GM19468 (cell line): ENCODE measurements at regions not wholly inside any gene's neighbourhood (a gene's known extent, or its start where the extent isn't known, plus 50 kb on each side); places are given as distances from the start of the nearest gene placed in this dataset.
A peak's percentile ranks its signal among the peaks of the same experiment; 100 is the strongest.
"Not testable (repeated sequence)": the region's sequence is repeated elsewhere in the genome, so short reads cannot be mapped to it uniquely, and the experiment has no call there.

Source experiments
- ATAC-seq: cut with Tn5 transposase; IDR thresholded peaks from one replicate; pipeline ENCODE4 v1.9.1; 2021; ENCODE audit warnings: mild to moderate bottlenecking, moderate library complexity, moderate number of reproducible peaks; ENCODE audit not compliant: unreplicated experiment; ENCODE audit errors: extremely low read depth

DNA sequence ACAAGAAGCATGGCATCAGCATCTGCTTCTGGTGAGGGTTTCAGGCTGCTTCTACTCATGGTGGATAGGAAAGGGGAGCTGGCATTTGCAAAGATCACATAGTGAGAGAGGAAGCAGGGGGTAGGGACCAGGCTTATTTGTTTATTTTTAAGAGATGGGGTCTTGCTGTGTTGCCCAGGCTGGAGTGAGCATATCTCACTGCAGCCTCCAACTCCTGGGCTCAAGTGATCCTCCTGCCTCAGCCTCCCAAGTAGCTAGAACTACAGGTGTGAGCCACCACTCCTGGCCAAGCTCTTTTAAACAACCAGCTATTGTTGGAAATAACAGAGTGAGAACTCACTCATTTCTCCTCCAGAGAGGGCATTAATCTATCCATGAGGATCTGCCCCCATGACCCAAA is 138.8 kb upstream of the FOXN2 start:
- ATAC-seq: no peak

DNA sequence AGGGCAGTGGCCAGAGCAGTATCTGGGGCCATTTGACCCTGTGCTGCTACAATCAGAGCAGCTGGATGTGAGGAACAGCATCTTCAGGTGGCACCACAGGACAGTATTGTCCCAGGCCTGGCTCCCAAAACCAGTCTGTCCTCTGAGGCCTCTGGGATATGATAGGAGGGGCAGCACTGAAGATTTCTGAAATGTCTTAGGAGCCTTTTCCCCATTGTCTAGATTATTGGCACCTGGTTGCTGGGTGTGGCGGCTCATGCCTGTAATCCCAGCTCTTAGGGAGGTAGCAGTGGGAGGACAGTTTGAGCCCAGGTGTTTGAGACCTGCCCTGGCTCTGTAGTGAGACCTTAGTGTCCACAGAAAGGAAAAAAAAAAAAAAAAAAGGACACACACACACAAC is 137.6 kb upstream of the FOXN2 start:
- no peak for ATAC-seq

DNA sequence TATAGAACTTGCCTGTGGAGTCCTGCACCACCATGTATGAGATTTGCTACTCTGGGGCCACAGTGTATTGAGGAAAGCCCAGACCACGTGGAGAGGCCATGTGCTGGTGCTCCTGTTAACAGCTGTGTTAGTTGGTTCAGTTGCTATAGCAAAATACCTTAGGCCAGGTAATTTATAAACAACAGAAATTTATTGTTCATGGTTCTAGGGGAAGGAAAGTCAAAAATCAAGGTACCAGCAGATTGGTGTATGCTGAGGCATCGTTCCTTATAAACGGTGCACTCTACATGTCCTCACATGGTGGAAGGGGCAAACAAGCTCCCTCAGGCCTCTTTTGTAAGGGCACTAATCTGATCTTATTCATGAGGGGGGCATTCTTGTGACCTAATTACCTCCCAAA is 135.9 kb upstream of the FOXN2 start:
- no peak for ATAC-seq

- no peak for ATAC-seq
These were observed 133.9 kb upstream of the FOXN2 start for GRCh38 chr2:48180557-48180956.

GRCh38 chr2:48183276-48183675 is 131.2 kb upstream of the FOXN2 start:
- no peak for ATAC-seq

- no peak for ATAC-seq
These were observed 130.5 kb upstream of the FOXN2 start for GRCh38 chr2:48183991-48184390.

DNA sequence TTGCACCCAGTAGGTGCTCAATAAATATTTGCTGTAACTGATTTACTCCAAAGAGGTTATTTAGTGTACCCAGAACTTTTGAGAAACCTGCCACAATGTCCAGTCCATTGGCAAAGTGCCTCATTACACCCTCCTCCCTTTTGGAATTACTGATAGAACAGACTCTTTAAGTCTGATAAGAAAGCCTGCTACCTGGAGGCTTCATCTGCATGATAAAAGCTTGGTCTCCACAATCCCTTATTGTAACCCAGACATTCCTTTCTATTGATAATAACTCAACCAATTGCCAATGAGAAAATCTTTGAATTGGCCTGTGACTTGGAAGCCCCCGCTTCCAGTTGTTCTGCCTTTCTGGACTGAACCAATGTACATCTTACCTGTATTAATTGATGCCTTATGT is 127.0 kb upstream of the FOXN2 start:
- ATAC-seq: no peak

GRCh38 chr2:48189552-48190228 is 124.8 kb upstream of the FOXN2 start:
- no peak for ATAC-seq

- no peak for ATAC-seq
These were observed 124.3 kb upstream of the FOXN2 start for GRCh38 chr2:48190230-48190629.

- ATAC-seq: no peak
These were observed 119.8 kb upstream of the FOXN2 start for GRCh38 chr2:48194641-48195040.

- no peak for ATAC-seq
These were observed 119.3 kb upstream of the FOXN2 start for GRCh38 chr2:48195169-48195568.

- no peak for ATAC-seq
These were observed 116.9 kb upstream of the FOXN2 start for GRCh38 chr2:48197618-48198017.

GRCh38 chr2:48198371-48198770 is 116.1 kb upstream of the FOXN2 start:
- no peak for ATAC-seq

DNA sequence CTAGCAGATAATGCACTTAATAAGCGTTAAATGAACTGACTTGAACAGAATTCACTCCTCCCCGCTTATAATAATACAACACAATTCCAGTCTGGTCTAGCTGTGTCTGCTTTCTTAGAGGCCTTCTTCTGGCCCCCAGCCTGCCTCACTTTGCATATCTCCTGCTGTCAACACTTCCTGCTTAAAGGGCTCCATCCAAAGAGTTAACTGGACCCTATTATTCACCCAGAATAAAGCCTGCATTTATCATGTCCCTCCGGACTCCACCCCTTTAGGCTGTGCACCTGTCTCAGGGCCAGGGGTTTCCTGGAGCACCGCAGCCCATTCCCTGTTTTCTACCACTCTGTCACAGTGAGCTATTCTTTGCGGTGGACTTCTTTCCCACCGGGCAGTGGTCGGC is 115.4 kb upstream of the FOXN2 start:
- no peak for ATAC-seq

- ATAC-seq: no peak
These were observed 113.7 kb upstream of the FOXN2 start for GRCh38 chr2:48200620-48201293.

GRCh38 chr2:48201435-48201834 is 113.0 kb upstream of the FOXN2 start:
- not testable (repeated sequence) for ATAC-seq

DNA sequence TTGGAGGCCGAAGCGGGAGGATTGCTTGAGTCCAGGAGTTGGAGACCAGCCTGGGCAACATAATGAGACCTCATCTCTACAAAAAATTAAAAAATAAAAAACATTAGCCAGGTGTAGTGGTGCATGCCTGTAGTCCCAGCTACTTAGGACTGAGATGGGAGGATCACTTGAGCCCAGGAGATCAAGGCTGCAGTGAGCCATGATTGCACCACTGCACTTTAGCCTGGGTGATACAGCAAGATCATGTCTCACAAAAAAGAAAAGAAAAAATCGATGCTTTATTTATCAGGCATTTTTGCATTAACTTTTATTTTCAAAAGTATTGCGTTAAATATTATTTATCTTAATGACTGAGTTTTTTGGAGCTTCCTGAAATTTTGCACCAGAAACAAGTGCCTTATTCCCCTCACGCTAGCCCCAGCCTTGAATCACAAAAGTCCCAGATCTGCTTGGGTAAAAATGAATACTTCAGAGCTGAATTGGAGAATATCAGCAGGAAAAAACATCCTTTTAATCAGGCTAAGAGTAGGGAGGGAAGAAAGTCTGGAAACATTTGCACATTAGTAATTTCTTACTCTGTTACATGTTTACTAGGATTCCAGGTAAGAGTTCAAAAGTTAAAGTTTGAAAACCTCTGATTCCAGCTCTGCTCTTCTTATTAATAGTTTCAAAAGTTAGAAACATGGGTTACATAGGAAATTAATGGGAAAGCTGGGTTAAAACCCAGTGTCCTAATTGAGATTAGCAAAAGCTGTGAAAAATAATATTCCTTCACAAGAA is 111.4 kb upstream of the FOXN2 start:
- no peak for ATAC-seq

DNA sequence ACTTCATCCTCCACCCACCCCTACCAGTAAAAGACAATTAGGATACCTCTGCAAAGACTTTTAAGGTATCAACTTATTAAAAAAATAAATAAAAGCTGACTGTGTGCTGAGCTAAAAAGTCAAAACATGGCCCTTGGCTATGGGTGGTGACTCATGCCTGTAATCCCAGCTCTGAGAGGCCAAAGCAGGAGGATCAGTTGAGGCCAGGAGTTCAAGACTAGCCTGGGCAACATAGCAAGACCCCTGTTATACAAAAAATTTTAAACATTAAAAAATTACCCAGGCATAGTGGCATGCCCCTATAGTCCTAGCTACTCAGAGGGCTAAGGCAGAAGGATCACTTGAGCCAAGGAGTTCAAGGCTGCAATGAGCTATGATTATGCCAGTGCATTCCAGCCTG is 110.8 kb upstream of the FOXN2 start:
- no peak for ATAC-seq

GRCh38 chr2:48204750-48205136 is 109.7 kb upstream of the FOXN2 start:
- ATAC-seq: no peak

DNA sequence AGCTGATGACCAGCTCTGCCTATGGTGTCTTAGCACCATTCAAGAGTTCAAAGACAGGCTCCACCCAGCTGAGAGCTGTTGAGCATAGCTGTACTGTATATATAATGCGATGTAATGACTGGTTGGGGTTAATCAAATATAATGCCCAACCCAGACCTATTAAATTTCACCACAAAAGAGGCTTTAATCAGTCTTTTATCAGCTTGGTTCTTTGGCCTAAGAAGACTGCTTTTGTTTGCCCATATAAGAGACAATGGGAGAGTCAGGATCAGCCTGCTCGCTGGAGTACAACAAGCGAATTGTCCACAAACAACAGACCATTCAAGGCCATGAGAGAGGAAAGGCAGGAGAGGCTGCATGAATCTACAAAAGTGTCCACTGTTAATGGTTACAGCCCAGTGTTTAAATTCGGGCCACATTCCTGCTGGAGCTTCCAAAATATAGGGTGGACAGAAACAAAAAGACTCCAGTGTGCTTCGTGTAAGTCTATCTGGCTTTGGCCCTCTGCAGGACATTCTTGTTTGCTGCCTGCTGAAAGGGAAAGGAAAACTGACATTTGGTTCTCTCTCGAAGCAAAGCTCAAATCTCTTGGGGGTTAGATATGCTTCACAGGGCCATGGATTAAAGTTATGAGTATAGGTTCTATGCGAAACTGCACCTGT is 109.2 kb upstream of the FOXN2 start:
- ATAC-seq: peak; percentile 45
